T-helper 1 cell treated with Interleukin-12 subunit alpha and Interleukin-12 subunit beta and Interleukin-4 antibody, amounts not matched to agents 30 ng/mL and 1 ng/mL, for 36 hours (primary cell): ENCODE measurements at regions not wholly inside any gene's neighbourhood (a gene's known extent, or its start where the extent isn't known, plus 50 kb on each side); places are given as distances from the start of the nearest gene placed in this dataset.

ENCODE experiments used
- intact Hi-C: fragments of 100-400 bp; cut with micrococcal nuclease; formaldehyde crosslinking; loops from one replicate; pipeline ENCODE4 v1.15.1; 2024

DNA sequence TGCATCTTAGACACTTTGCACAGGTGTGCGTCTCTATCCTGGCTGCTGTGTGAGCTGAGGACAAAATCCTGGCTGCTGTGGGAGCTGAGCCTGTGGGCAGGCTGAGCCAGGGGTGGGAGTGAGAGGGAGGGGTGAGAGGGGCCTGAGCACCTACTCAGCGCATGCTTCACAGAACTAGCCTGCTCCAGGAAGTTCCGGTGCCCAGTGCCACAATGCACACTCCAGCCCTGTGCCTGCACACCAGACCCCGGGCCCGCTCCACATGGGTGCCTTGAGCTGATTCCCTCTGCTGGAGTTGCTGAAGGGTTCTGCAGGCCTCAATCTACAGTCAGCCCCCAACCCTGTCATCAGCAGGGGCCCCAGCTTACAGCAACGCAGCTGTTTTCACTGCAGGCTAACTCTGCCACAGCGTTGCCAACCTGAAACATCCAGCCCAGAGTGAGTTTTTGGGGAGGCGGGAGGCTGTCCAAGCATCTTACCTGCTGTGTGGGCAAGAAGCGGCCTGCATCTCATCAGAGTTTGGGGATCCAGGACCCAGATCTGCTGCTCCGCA, 1377.9 kb downstream of the TBC1D22A start:
- intact Hi-C loops, result no loop called here

DNA sequence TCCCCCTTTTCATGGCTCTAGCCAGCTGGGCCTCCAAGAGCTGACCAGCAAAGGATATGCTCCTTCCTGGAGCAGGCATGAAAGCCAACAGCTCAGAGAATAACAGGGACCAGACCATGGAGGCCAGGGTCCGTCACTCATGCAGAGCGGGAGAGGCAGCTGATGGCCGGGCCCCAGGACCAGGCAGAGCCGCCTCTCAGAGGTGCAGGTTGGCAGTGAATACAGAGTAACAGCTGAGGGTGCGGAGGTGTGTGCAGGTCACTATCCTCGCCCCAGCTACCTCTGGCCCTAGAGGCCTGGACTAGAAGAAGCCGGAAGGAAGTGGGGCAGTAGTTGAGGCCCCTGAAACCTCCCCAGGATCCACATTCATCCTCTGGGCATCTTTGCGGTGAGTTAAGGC, 1377.3 kb downstream of the TBC1D22A start:
- intact Hi-C loops, result no loop called here

DNA sequence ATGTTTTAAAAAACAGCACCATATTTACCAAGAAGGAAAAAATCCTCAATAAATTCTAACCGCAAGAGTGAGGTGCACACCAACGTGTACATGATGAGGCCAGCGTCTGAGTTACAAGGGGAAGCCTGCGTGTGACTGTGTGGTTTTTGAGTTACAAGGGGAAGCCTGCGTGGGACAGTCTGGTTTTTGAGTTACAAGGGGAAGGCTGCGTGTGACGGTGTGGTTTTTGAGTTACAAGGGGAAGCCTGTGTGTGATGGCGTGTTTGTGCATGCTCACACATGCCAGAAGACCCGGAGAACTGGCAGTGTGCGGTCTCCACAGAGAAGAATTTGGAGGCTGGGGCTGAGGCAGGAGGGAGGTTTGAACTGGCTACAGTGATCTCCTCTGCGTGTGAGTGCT, 1376.4 kb downstream of the TBC1D22A start:
- intact Hi-C loops, result no loop called here

DNA sequence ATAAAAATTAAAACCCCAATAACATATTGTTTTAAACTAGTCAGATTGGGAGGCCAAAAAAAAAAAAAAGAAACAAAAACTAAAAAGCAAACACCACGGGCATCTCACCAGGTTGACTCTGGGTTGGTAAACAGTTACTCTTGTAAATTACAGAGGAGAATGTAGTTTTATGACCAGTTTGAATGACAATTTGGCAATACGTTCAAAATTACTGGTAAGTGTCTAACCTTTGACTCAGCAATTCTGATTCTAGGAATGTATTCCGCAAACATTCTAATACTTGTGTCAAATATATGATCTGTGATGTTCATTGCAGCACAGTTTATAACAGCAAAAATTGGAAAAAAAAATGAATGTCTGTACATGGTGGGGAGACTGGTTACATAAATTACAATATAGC, 1376.0 kb downstream of the TBC1D22A start:
- intact Hi-C loops, result no loop called here

DNA sequence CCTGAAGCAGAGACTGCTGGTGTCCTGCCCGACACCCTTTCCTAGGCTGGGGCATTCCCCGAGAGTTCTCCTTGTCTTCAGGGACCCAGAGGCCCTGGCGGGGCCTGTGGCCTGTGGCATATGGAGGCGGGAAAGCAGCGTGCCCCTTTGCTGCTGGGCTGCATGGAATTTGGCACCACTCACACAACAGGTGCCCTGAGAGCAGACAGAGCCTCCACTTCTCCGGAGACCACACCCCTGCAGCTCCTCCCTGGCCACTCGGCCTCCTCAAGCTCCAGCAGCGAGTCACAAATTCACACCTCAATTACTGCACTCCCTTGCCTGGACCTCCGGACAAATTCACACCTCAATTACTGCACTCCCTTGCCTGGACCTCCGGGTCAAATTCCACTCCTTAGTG, 1375.2 kb downstream of the TBC1D22A start:
- intact Hi-C loops, result no loop called here

DNA sequence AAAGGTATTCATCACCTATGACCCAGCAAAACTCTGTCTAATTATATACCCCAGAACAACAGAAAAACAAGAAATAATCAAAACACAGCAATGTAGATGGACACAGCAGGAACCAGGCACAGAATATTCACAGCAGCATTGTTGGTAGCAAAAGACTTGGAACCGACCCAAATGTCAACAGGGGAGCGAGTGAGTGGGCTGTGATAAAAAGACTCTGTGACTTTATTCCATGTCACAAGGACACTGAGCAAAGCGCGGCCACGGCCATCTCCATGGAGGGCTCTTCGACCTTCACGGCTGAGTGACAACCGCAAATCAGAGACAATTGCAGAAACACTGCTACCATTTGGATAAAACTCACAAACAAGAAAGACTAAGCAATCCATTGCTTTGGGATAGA, 1373.1 kb downstream of the TBC1D22A start:
- intact Hi-C loops, result no loop called here

DNA sequence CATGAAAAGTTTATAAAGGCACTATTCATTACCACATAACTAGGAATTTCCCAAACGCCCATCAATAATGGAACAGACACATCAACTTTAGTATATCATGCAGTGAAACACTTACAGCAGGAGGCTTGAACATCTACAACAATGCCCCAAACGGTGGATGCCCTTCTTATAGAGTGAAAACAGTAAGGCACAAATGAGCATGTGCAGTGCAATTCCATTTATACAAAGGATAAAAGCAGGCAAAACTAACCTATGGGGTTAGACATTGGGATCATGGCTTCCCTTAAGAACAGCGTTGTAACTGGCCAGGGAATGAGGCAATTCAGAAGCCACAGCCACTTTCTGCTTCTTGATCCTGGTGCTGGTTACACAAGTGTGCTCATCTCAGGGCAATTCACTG, 1363.0 kb downstream of the TBC1D22A start:
- intact Hi-C loops, result no loop called here

DNA sequence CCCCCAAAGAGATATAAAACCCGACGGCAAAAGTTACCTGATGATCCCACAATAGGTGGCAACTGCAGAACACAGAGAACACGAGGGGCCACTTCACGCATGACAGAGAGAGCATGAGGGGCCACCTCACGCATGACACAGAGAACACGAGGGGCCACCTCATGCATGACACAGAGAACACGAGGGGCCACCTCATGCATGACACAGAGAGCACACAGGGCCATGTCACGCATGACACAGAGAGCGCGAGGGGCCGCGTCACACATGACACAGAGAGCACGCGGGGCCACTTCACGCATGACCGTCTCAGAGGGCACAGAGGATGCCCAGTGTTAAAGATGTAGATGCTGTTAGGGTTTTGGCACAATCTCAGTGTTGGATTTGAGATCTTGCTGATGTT, 1359.5 kb downstream of the TBC1D22A start:
- intact Hi-C loops, result no loop called here

DNA sequence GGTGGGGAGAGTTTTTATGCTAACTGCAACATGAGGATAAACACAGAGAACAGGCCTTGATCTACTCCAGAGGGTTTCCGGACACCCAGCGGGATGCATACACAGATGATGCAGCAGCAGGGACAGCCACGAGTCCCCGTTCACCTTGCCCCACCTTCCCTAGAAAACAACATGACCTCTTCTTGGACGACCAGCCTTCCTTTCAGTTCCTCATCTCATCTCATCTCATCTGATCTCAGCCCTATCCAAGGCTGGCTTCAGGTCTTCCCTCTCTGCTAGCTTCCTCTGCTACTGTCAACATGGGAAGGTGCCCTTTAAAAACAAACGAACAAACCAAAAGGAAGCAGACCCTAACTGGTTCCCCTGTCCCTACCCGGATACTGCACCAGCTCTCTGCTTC, 1356.2 kb downstream of the TBC1D22A start:
- intact Hi-C loops, result no loop called here

DNA sequence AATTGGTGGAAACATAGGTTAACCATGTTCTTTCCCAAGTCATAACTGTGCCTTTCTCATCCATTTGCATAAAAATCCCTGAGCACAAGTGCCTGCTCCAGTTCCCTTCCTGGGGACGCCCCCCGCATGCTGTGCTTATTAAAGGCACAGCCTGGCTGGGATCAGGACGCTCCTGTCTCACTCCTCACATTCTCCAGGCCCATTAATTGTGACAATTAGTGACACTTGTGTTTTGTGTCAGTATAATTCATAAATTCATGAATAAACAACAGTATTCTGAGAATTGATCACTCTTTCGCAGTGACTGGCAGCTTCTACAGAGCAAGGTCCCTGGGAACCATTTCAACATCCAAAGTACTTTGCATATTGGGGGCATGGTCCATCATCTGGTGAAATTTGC, 1354.4 kb downstream of the TBC1D22A start:
- intact Hi-C loops, result no loop called here

DNA sequence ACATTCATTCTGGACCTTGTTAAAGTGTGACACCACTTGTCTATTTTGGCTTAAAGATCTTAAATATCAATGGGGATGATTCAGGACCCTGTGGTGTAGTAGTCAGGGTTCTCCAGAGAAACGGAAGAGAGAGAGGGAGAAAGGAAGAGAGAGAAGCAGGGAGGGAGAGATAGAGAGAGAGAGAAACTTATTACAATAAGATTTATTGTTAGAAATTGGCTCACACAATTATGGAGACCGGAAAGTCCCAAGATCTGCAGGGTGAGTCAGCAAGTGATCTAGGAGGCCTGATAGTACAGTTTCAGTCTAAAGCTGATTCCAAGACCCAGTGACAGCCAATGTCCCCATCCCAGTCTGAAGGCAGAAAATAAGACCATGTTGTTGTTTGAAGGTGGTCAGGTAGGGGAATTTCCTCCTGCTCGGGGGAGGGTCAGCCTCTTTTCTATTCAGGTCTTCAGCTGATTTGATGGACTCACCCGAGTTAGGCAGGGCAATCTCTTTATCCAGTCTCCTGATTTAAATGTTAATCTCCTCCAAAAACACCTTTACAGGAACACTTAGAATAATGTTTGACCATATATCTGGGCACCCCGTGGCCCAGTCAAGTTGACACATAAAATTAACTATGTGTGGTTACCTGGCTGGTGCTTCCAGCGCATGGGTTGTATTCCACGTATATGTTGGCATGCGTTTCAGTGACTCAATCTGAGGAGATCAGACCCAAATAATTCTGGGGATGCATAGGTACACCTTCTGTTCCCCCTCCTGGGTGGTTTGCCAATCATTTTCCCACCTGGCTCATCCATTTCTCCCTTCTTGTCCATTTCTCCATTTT, 1350.5 kb downstream of the TBC1D22A start:
- intact Hi-C loops, result loop anchor here (1.0 kb wide), 1 partner anchor 15 kb away; no protein-coding TSS in a partner anchor

DNA sequence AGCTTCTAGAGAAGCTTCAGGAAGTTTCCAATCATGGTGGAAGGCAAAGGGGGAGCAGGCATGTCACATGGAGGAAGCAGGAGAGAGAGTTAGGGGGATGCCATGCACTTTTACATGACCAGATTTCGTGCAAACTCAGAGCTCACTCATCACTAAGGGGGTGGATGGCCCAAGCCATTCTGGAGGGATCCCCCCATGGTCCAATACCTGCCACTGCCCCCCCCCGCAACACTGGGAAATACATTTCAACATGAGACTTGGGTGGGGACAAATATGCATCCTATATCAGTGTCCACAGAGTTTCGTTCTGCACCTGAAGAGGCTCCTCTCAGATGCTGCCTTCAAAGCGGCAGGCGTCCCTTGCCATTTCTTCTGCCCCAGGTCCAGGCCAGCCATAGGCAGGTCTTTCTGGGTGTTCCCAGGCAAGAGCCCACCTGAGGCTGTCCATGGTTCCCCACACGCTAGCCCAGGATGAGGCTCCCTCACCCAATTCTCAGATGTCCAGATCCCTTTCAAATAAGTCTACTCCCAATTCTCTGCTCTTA, 1344.3 kb downstream of the TBC1D22A start:
- intact Hi-C loops, result no loop called here

DNA sequence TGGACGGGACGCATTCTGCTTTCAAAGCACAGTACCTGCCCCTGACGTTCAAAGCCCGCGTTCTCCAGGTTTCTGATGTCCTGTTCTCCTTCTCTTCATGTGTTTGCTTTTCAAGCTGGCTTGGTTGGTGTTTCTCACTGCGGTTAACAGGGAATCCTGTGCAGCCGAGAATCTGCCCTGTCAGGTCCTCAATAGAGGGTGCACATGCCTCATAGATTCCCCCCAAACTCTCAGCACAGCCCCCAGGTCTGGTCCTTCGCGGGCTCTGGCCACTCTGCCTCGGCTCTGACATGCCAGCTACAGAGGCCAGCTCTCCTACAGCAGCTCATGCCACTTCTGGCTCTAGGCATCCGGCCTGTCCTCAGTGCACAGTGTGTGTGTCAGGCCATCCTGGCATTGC, 1343.8 kb downstream of the TBC1D22A start:
- intact Hi-C loops, result no loop called here

DNA sequence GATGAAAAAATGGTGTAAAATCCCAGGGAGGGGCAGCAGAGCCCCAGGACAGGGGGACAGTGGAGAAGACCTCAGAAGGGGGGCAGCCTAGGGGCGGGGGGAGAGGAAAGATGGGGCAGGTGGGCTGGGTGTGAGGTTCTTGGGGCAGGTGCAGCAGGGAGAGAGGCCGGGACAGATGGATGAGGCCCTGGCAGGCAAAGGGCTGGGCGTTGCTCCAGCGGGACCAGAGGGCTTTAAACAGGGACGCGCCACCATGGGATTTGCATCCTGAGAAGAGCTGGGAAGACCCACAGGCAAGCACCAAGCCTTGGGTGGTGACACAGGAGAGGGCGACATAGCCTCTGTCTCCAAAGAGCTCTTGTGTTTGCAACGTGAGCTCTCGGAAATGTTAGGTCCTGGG, 1342.8 kb downstream of the TBC1D22A start:
- intact Hi-C loops, result no loop called here

DNA sequence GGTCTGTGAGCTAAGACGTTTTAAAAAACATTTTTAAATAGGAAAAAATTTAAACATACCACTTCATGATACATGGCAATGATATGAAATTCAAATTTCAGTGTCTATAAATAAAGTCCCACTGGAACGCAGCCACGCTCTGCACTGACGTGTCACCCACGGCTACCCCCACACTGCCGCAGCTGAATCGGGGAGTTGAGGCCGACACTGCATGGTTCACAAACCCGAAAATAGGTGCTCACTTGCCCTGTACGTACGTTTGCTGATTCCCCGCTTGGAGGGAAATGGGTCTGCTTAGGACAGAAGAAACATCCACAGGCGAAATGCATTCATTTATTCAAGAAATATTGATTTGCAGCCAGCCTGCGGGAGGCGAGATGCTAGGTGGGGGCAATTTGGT, 1342.3 kb downstream of the TBC1D22A start:
- intact Hi-C loops, result no loop called here

DNA sequence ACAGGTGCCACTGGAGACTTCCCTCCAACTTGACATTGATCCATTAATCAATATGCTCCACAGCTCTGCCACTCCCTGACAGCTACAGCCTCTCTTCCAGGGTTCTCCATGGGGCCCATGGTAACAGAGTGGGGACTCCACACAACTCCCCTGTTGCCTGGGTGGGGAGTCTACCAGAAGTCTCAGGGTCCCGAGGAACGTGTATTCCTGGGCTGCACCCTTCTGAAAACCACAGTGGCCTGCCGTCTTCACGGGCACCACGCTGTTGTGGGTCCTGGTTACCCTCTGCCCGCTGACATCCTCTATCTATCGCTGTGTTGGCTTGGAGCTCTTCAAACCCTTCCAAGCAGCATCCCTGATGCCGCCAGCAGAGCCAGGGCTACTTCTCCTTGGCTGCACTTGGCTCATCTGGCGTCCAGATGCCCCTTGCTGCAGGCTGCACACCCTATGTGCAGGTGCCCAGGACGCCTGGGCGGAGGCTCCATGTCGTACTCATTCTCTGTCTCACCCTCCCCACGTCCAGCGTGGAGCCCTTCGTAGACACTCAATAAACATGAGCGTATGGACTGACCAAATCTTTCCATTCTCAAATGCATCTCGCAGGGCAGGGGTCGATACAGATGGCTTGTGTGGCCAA, 1341.8 kb downstream of the TBC1D22A start:
- intact Hi-C loops, result no loop called here

DNA sequence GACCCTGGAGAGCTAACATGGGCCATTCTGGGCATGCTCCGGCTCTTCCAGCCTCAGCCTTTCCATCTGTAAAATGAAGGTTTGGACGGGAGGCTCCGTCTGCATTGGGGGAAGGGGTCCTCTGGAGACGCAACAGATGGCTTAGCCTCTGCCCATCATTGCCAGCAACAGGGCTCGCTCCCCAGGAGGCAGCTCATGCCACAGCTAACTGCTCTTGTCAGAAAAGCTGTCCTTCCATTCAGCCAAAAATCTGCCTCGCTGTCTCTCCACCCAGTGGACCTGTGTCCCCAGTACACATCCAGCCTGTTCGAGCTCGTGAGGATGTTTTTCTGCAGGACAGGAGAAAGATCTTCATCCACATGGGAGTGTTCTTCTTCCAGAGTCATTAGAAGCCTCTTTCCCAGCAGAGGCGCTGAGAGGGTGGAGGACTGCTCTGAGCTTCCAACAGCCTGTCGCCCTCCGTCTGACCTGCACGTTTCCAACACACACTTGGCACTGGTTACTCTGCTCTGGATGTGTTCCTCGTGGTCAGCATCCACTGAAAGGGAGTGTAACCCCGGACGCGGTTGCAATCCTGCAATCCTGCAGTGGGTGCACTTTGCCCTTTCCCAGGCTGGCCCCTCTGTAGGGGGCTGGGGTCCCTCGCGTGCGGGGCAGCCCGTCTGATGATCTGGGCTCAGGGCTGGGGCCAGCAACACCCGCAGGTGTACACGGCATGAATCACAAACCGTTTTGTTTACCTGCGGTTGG, 1340.9 kb downstream of the TBC1D22A start:
- intact Hi-C loops, result no loop called here

DNA sequence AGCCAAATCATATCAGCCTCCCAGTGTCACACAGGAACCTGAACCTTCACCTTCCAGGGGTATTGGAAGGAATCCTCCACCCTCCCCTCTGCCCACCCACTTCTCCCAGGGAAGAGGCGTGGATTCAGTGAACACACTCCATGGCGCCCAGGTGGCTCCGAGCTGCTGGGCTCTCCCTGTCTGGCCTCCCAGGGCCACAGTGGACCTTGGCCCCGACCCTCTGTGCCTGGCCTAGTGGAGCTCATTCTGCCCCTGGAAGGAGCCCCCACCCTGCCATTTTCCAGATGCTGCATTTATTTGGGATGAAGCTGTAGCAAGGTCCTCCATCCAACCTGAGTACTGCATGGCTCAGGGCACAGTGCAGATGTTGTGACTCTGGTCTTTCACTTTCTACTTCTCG, 1340.1 kb downstream of the TBC1D22A start:
- intact Hi-C loops, result no loop called here

DNA sequence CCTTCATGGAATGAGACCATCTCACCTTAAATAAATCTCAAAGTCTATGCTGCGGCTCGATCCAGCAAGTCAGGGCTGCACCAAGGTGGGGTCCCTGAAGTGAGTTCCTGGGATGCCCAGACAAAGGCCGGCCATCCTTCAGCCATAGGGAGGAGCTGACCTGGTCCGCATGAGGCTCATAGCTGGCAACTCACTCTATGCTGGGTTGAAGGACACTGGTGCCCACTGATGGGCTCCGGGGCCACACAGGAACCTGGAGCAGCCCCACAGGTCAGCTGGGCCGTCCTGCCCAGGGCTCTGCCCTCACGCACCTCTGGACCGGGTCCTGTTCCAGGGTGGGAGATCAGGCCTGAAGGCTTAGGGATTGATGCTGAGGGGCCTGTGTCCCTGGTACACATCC, 1339.3 kb downstream of the TBC1D22A start:
- intact Hi-C loops, result no loop called here

DNA sequence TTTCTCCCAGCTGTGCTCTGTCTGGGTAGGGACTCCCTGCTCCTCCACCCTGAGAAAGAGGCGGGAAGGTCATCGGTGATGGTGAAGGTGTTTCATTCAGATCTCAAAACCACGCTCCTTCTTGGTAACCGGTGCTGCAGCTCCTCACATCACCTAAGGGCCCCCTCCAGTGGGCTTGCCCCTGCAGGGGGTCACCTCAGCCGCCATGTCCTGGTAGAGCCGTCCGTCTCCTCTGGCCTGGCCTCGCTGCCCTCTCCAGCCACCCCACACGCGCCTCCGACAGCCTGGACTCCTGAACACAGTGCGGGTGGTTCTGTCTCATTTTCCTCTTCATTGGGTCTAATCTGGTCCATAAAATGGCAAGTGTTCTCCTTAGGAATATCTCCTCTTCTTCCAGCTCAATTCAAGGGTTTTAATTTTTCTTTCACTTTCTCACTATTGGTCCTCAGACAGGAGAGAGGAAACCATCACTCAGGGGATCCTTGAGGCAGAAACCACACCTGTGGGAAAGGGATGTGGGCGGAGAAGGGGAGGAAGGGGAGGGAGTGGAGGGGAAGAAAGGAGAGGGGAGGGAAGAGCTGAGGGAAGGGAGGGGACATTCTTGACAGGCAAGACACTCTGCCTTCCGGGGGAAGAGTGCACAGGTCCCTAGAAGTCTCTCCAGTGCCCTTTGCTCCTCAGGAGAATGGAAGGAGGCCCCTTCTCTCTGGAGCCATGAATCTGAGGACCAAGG, 1338.4 kb downstream of the TBC1D22A start:
- intact Hi-C loops, result no loop called here

DNA sequence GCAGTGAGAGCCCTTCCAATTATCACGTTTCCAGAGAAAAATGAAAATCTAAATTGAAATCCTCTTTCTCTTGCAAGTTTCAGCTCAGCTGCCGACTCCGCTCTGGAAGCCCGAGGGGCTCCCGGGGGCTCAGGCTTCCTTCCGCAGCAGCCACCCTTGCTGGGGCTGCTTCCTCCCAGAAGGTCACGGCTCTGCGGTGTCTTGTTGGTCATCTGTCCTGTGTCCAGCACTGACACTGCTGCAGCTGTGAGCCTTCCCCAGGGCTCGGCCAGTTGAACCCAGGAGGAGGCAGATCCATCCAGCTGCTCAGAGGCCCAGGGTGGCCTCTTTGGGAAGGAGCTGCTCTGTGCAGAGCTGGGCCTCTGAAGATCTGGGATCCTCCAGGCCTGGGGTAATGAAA, 1337.2 kb downstream of the TBC1D22A start:
- intact Hi-C loops, result no loop called here
